CD4-positive, alpha-beta memory T cell (primary cell): ENCODE measurements at regions not wholly inside any gene's neighbourhood (a gene's known extent, or its start where the extent isn't known, plus 50 kb on each side); places are given as distances from the start of the nearest gene placed in this dataset.

ENCODE experiments used
- CTCF ChIA-PET: fragments of 350-600 bp; sonication (Branson Sonifier 250); formaldehyde crosslinking; loops from one replicate; lab custom pipeline; 2021; ENCODE audit warnings: inconsistent platforms; ENCODE audit not compliant: partially characterized antibody; lab: Charles Lee
- POLR2A ChIA-PET: fragments of 350-600 bp; sonication (Branson Sonifier 250); formaldehyde crosslinking; loops from one replicate; lab custom pipeline; 2021; ENCODE audit not compliant: partially characterized antibody; lab: Charles Lee
- DNase-seq, 5 donors: peaks; one replicate each; pipeline versions ENCODE4 v3.0.0 to v3.0.0-alpha.2; 2020 to 2022; ENCODE audit warnings: mixed read lengths in 1 of 5
- H3K27ac ChIP-seq: one replicate; pipeline ENCODE4 v1.7.0; 2013; ENCODE audit warnings: low read depth, low read length
- H3K27me3 ChIP-seq: 2 replicates; pipeline ENCODE4 v1.7.0; 2013; ENCODE audit warnings: mild to moderate bottlenecking, low read length, moderate library complexity; ENCODE audit not compliant: insufficient read depth
- H3K36me3 ChIP-seq: 2 replicates; pipeline ENCODE4 v1.7.0; 2013; ENCODE audit warnings: mild to moderate bottlenecking, low read length, moderate library complexity; ENCODE audit not compliant: insufficient read depth
- H3K4me1 ChIP-seq: 2 replicates; pipeline ENCODE4 v1.7.0; 2013; ENCODE audit warnings: mild to moderate bottlenecking, low read length, moderate library complexity; ENCODE audit not compliant: insufficient read depth
- H3K4me3 ChIP-seq, 2 donors: one replicate each; pipeline ENCODE4 v1.7.0; 2013; ENCODE audit warnings: low read length in 2 of 2, mild to moderate bottlenecking in 1 of 2
- H3K9me3 ChIP-seq, 2 donors: one replicate each; pipeline ENCODE4 v1.7.0; 2013; ENCODE audit warnings: low read length in 2 of 2, control low read depth in 1 of 2; ENCODE audit not compliant: control insufficient read depth in 1 of 2
- H3K27ac Mint-ChIP-seq, 7 donors: one replicate each; pipeline ENCODE4 v1.8.0; 2020 to 2021; ENCODE audit warnings: mixed read lengths in 7 of 7, mild to moderate bottlenecking in 6 of 7, inconsistent platforms in 3 of 7, moderate library complexity in 3 of 7
- H3K27me3 Mint-ChIP-seq, 2 donors: one replicate each; pipeline ENCODE4 v1.8.0; 2020 to 2021; ENCODE audit warnings: mixed read lengths in 2 of 2
- H3K36me3 Mint-ChIP-seq, 2 donors: one replicate each; pipeline ENCODE4 v1.8.0; 2020 to 2021; ENCODE audit warnings: mixed read lengths in 2 of 2, inconsistent platforms in 1 of 2, mild to moderate bottlenecking in 1 of 2
- H3K4me1 Mint-ChIP-seq, 4 donors: one replicate each; pipeline ENCODE4 v1.8.0; 2020 to 2021; ENCODE audit warnings: mixed read lengths in 4 of 4, mild to moderate bottlenecking in 1 of 4
- H3K4me3 Mint-ChIP-seq, 8 donors: one replicate each; pipeline ENCODE4 v1.8.0; 2020 to 2021; ENCODE audit warnings: mixed read lengths in 8 of 8, mild to moderate bottlenecking in 7 of 8, moderate library complexity in 6 of 8, inconsistent platforms in 3 of 8
- H3K9me3 Mint-ChIP-seq, 8 donors: one replicate each; pipeline ENCODE4 v1.8.0; 2020 to 2021; ENCODE audit warnings: mixed read lengths in 8 of 8, mild to moderate bottlenecking in 5 of 8, inconsistent platforms in 3 of 8, moderate library complexity in 1 of 8
- intact Hi-C: fragments of 100-400 bp; cut with micrococcal nuclease; formaldehyde crosslinking; loops from one replicate; pipeline ENCODE4 v1.15.1; 2023

- H3K36me3 Mint-ChIP-seq: no peaks in the 10 kb centered on the region
- POLR2A ChIA-PET: no interaction called here
- no peak overlapping the region for H3K4me3 Mint-ChIP-seq
- H3K9me3 Mint-ChIP-seq: peaks cover 0 to 4% (median 0%) of the 10 kb centered on the region in 8 donors
- no peak for DNase-seq
- Histone ChIP-seq H3K27me3 (no peaks in the 10 kb centered on the region), H3K9me3 (no peaks in the 10 kb centered on the region), H3K27ac (no peak overlapping the region), H3K36me3 (no peaks in the 10 kb centered on the region), H3K4me1 (no peaks in the 10 kb centered on the region), H3K4me3 (no peak overlapping the region)
- peaks cover 4 to 7% of the 10 kb centered on the region in 2 donors for H3K27me3 Mint-ChIP-seq
- H3K27ac Mint-ChIP-seq: no peak overlapping the region
- intact Hi-C loops: no loop called here
- CTCF ChIA-PET: no interaction called here
- no peaks in the 10 kb centered on the region for H3K4me1 Mint-ChIP-seq
Measured at GRCh38 chr9:86604741-86605140, 250.5 kb upstream of the TUT7 start.

- ChIA-PET CTCF (no interaction called here), POLR2A (no interaction called here)
- H3K27me3 Mint-ChIP-seq: peaks cover 5 to 10% of the 10 kb centered on the region in 2 donors
- peaks cover 0 to 4% (median 0%) of the 10 kb centered on the region in 8 donors for H3K9me3 Mint-ChIP-seq
- no peaks in the 10 kb centered on the region for H3K4me1 Mint-ChIP-seq
- DNase-seq: no peak
- no peaks in the 10 kb centered on the region for H3K36me3 ChIP-seq
- H3K4me3 Mint-ChIP-seq: no peak overlapping the region
- H3K9me3 ChIP-seq: no peaks in the 10 kb centered on the region
- H3K36me3 Mint-ChIP-seq: no peaks in the 10 kb centered on the region
- no peak overlapping the region for H3K27ac Mint-ChIP-seq
- H3K4me3 ChIP-seq: no peak overlapping the region
- intact Hi-C loops: no loop called here
- H3K27ac ChIP-seq: no peak overlapping the region
- H3K4me1 ChIP-seq: no peaks in the 10 kb centered on the region
- H3K27me3 ChIP-seq: no peaks in the 10 kb centered on the region
Measured at GRCh38 chr9:86602715-86603114, 248.5 kb upstream of the TUT7 start.

GRCh38 chr9:86601697-86602096 lies 247.5 kb upstream of the TUT7 start:
- no peak for DNase-seq
- Mint-ChIP-seq H3K9me3 (peaks cover 0 to 4% (median 0%) of the 10 kb centered on the region in 8 donors), H3K4me3 (no peak overlapping the region), H3K27ac (no peak overlapping the region), H3K36me3 (no peaks in the 10 kb centered on the region), H3K27me3 (peaks cover 5 to 10% of the 10 kb centered on the region in 2 donors), H3K4me1 (no peaks in the 10 kb centered on the region)
- ChIA-PET CTCF (no interaction called here), POLR2A (no interaction called here)
- Histone ChIP-seq H3K4me1 (no peaks in the 10 kb centered on the region), H3K27ac (no peak overlapping the region), H3K27me3 (no peaks in the 10 kb centered on the region), H3K4me3 (no peak overlapping the region), H3K9me3 (no peaks in the 10 kb centered on the region), H3K36me3 (no peaks in the 10 kb centered on the region)
- intact Hi-C loops: no loop called here

- peaks cover 5 to 10% of the 10 kb centered on the region in 2 donors for H3K27me3 Mint-ChIP-seq
- H3K9me3 ChIP-seq: no peaks in the 10 kb centered on the region
- POLR2A ChIA-PET: no interaction called here
- DNase-seq: no peak
- H3K36me3 Mint-ChIP-seq: no peaks in the 10 kb centered on the region
- peaks cover 0 to 4% (median 0%) of the 10 kb centered on the region in 8 donors for H3K9me3 Mint-ChIP-seq
- intact Hi-C loops: no loop called here
- no peaks in the 10 kb centered on the region for H3K27me3 ChIP-seq
- no peak overlapping the region for H3K4me3 Mint-ChIP-seq
- H3K27ac Mint-ChIP-seq: no peak overlapping the region
- H3K36me3 ChIP-seq: no peaks in the 10 kb centered on the region
- no peaks in the 10 kb centered on the region for H3K4me1 Mint-ChIP-seq
- CTCF ChIA-PET: no interaction called here
- no peaks in the 10 kb centered on the region for H3K4me1 ChIP-seq
- H3K27ac ChIP-seq: no peak overlapping the region
- no peak overlapping the region for H3K4me3 ChIP-seq
Measured at GRCh38 chr9:86600977-86601376, 246.8 kb upstream of the TUT7 start.

- Mint-ChIP-seq H3K4me1 (no peaks in the 10 kb centered on the region), H3K27ac (no peak overlapping the region), H3K36me3 (no peaks in the 10 kb centered on the region), H3K27me3 (peaks cover 5 to 10% of the 10 kb centered on the region in 2 donors), H3K9me3 (peaks cover 0 to 4% (median 0%) of the 10 kb centered on the region in 8 donors), H3K4me3 (no peak overlapping the region)
- intact Hi-C loops: no loop called here
- Histone ChIP-seq H3K27me3 (no peaks in the 10 kb centered on the region), H3K4me1 (no peaks in the 10 kb centered on the region), H3K4me3 (no peak overlapping the region), H3K27ac (no peak overlapping the region), H3K36me3 (no peaks in the 10 kb centered on the region), H3K9me3 (no peaks in the 10 kb centered on the region)
- ChIA-PET POLR2A (no interaction called here), CTCF (interaction anchor here (0.8 kb wide), 1 partner anchor 38 kb away, joined by 3 read pairs; no protein-coding TSS in a partner anchor)
- DNase-seq: no peak
Measured at GRCh38 chr9:86600291-86600690, 246.1 kb upstream of the TUT7 start.

DNA sequence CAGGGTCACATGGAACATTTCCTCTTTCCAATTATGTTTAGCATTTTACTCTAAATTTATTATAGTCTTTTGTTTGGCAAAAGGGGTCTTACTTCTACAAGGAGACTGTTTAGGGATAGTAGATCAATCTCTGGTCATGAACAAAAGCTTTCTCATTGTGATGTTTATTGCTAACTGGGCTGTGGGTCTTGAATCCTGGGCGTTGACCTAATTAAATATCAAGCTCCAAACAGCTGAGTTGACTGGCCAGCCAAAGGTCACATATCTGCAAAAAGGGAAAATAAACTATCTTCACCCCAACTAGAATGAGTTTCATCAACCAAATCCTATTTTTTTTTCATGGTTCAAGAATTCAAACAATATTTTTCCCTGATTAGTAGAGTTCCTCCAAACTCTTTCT lies 245.4 kb upstream of the TUT7 start:
- H3K4me3 ChIP-seq: no peak overlapping the region
- H3K9me3 Mint-ChIP-seq: peaks cover 0 to 4% (median 0%) of the 10 kb centered on the region in 8 donors
- H3K4me1 Mint-ChIP-seq: no peaks in the 10 kb centered on the region
- POLR2A ChIA-PET: no interaction called here
- H3K4me1 ChIP-seq: no peaks in the 10 kb centered on the region
- no peaks in the 10 kb centered on the region for H3K36me3 Mint-ChIP-seq
- H3K4me3 Mint-ChIP-seq: no peak overlapping the region
- H3K27ac Mint-ChIP-seq: no peak overlapping the region
- intact Hi-C loops: no loop called here
- no peaks in the 10 kb centered on the region for H3K27me3 ChIP-seq
- no peaks in the 10 kb centered on the region for H3K9me3 ChIP-seq
- no peaks in the 10 kb centered on the region for H3K36me3 ChIP-seq
- no peak overlapping the region for H3K27ac ChIP-seq
- DNase-seq: no peak
- CTCF ChIA-PET: interaction anchor here (0.8 kb wide), 1 partner anchor 39 kb away, joined by 3 read pairs; no protein-coding TSS in a partner anchor
- peaks cover 5 to 10% of the 10 kb centered on the region in 2 donors for H3K27me3 Mint-ChIP-seq

GRCh38 chr9:86598411-86599239 lies 244.4 kb upstream of the TUT7 start:
- POLR2A ChIA-PET: no interaction called here
- Histone ChIP-seq H3K27me3 (no peaks in the 10 kb centered on the region), H3K27ac (no peak overlapping the region), H3K4me3 (no peak overlapping the region), H3K4me1 (no peaks in the 10 kb centered on the region), H3K36me3 (no peaks in the 10 kb centered on the region), H3K9me3 (no peaks in the 10 kb centered on the region)
- H3K36me3 Mint-ChIP-seq: no peaks in the 10 kb centered on the region
- no peaks in the 10 kb centered on the region for H3K4me1 Mint-ChIP-seq
- no peak for DNase-seq
- CTCF ChIA-PET: no interaction called here
- intact Hi-C loops: no loop called here
- peaks cover 0 to 4% (median 0%) of the 10 kb centered on the region in 8 donors for H3K9me3 Mint-ChIP-seq
- peaks cover 4 to 8% of the 10 kb centered on the region in 2 donors for H3K27me3 Mint-ChIP-seq
- no peak overlapping the region for H3K4me3 Mint-ChIP-seq
- no peak overlapping the region for H3K27ac Mint-ChIP-seq
